ENCODE measurements at regions not wholly inside any gene's neighbourhood (a gene's known extent, or its start where the extent isn't known, plus 50 kb on each side); places are given as distances from the start of the nearest gene placed in this dataset.

GRCh38 chr1:8118031-8118451 is 91.9 kb upstream of the ERRFI1 start:
- Histone ChIP-seq H3K4me2 (ENCODE audit: insufficient read depth in 1 of 2, low read depth in 2 of 2, low read length in 2 of 2) (no peak overlapping the region), H2BK5ac (ENCODE audit: low read depth, low read length) (no peak overlapping the region), H3K9me3 (ENCODE audit: insufficient read depth in 2 of 2, low read depth in 1 of 2, low read length in 1 of 2) (no peaks in the 10 kb centered on the region), H4K8ac (ENCODE audit: extremely low read depth, insufficient read depth, low read length) (no peak overlapping the region; the same call in 1 of the 2 replicates), H3K36me3 (ENCODE audit: control insufficient read depth in 2 of 4, insufficient read depth in 4 of 4, low read length in 3 of 4) (no peaks in the 10 kb centered on the region), H3K56ac (replicated peaks; ENCODE audit: insufficient read length, low read depth, low read length) (no peak overlapping the region), H2BK12ac (ENCODE audit: low read depth, low read length) (no peak overlapping the region), H2AFZ (ENCODE audit: low read length) (peak overlapping the region; percentile 81), H2BK20ac (ENCODE audit: low read length) (no peak overlapping the region), H3K4me3 (ENCODE audit: extremely low read depth in 1 of 4, insufficient read depth in 2 of 4, low read depth in 3 of 4, low read length in 4 of 4) (no peak overlapping the region), H3K27me3 (replicated peaks in 1 of 4; ENCODE audit: control insufficient read depth in 3 of 4, extremely low read depth in 1 of 4, insufficient read depth in 3 of 4, low read length in 3 of 4) (no peaks in the 10 kb centered on the region), H2AK5ac (ENCODE audit: low read depth, low read length) (no peak overlapping the region), H2BK15ac (ENCODE audit: low read length) (no peak overlapping the region), H4K91ac (replicated peaks; ENCODE audit: insufficient read length, low read length) (peak overlapping the region; percentile 7), H3K14ac (ENCODE audit: insufficient read length) (no peak overlapping the region), H4K20me1 (replicated peaks in 1 of 2; ENCODE audit: control insufficient read depth in 1 of 2, insufficient read depth in 2 of 2, low read length in 2 of 2) (no peaks in the 10 kb centered on the region), H3K23ac (ENCODE audit: insufficient read length) (no peak overlapping the region), H2BK120ac (replicated peaks; ENCODE audit: low read depth, low read length) (no peak overlapping the region), H3K4ac (replicated peaks; ENCODE audit: insufficient read length, low read depth, low read length) (no peak overlapping the region), H3K27ac (ENCODE audit: low read depth, low read length) (no peak overlapping the region), H3K18ac (ENCODE audit: extremely low read depth, low read length) (no peak overlapping the region), H3K9ac (replicated peaks in 1 of 4; ENCODE audit: extremely low read depth in 1 of 4, low read depth in 3 of 4, low read length in 3 of 4) (no peak overlapping the region), H3K4me1 (replicated peaks in 1 of 4; ENCODE audit: control insufficient read depth in 3 of 4, insufficient read depth in 4 of 4, low read length in 3 of 4) (peaks cover 0 to 12% (median 2%) of the 10 kb centered on the region in 4 experiments; a peak in 2 of 7 replicates), H3K79me1 (ENCODE audit: low read depth, low read length) (no peaks in the 10 kb centered on the region), H3K23me2 (ENCODE audit: low read depth, low read length) (no peaks in the 10 kb centered on the region), H3K79me2 (ENCODE audit: control insufficient read depth in 1 of 2, insufficient read depth in 2 of 2, low read length in 2 of 2) (no peaks in the 10 kb centered on the region), H4K5ac (ENCODE audit: insufficient read length, low read depth, low read length) (no peak overlapping the region)
- 90% methylated on average over 6 of the region's 7 CpGs; no CpG with 5 or more reads in 1 of the 2 experiments for WGBS, 2 experiments (ENCODE audit: extremely low coverage in 1 of 2, insufficient coverage in 1 of 2, insufficient read length in 1 of 2, insufficient replicate concordance in 2 of 2, low coverage in 1 of 2, low lambda C conversion rate in 2 of 2, missing lambda C conversion rate in 1 of 2)
- ChIA-PET CTCF (ENCODE audit: partially characterized antibody) (interaction anchor here (0.9 kb wide), 1 partner anchor 45 kb away, joined by 3 read pairs; no protein-coding TSS in a partner anchor), POLR2A (ENCODE audit: partially characterized antibody) (no interaction called here)
- FAIRE-seq (no peak), DNase-seq (ENCODE audit: low read depth in 1 of 2, low spot score in 2 of 2) (no peak)
- TF ChIP-seq RFX5 (IDR thresholded peaks at IDR 0.05; ENCODE audit: borderline replicate concordance, low read depth, low read length), result no peak
- TF ChIP-seq TCF12 (IDR thresholded peaks at IDR 0.05; ENCODE audit: low read depth, low read length), result no peak

Measured in H1 (cell line).